Kidney epithelial cell (primary cell): ENCODE measurements at regions not wholly inside any gene's neighbourhood (a gene's known extent, or its start where the extent isn't known, plus 50 kb on each side); places are given as distances from the start of the nearest gene placed in this dataset.

ENCODE experiments used
- DNase-seq: peaks from one replicate; pipeline ENCODE4 v3.0.0-alpha.2; 2010; ENCODE audit warnings: low read depth
- H3K27me3 ChIP-seq: 2 replicates; pipeline ENCODE4 v1.6.0; 2011; ENCODE audit warnings: low read length; ENCODE audit not compliant: control insufficient read depth, insufficient read depth
- H3K36me3 ChIP-seq: 2 replicates; pipeline ENCODE4 v1.5.1; 2011; ENCODE audit warnings: low read length; ENCODE audit not compliant: control insufficient read depth, insufficient read depth
- H3K4me3 ChIP-seq: 2 replicates; pipeline ENCODE4 v1.5.1; 2011; ENCODE audit warnings: low read depth, mild to moderate bottlenecking, control low read depth, low read length
- CTCF ChIP-seq: IDR thresholded peaks from 2 replicates; pipeline ENCODE4 v1.5.1; 2011; ENCODE audit warnings: mild to moderate bottlenecking, moderate library complexity, low read length, control low read depth, inconsistent platforms; ENCODE audit not compliant: insufficient read depth, poor library complexity, severe bottlenecking

DNA sequence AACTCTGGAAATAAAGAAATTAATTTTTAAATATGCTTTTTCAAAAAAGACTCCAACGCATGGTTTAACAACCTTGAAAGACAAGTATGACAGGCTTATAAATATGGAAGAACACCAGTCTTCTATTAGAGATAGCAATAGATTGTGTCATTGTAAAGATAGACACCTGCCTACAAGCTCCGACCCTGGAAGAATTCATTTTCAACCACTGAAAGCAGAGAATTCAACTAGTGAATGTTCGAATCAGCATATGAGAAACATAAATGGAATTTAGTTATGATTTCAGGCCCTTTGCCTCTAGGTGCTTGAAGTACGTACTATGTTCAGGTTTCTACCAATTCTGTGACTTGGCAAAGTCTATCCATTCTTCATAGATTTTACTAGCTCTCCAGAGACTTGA, 244.5 kb downstream of the DPY19L2 start:
- H3K27me3 ChIP-seq, result no peaks in the 10 kb centered on the region
- no peak for TF ChIP-seq CTCF
- H3K36me3 ChIP-seq, result no peaks in the 10 kb centered on the region
- no peak overlapping the region for H3K4me3 ChIP-seq
- no peak for DNase-seq

DNA sequence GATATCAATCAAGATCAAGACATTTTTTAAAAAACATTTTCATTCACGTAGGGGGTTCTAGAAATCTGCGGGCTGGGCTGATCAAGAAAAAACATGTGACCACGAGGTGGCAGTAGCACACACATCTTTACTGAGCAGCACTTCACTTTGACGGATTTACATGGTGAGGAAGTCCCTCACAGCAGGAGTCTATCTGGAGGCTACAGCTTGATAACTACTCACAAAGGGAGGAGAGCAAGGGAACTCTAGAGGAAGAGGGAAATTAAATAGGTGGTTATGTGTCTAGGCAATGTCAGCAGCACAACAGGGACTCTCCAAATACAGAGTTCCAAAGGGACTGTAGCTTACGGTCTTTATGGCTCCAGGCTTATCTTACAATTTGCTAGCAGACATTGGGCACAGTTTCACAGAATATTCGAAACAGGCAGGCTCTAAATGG, 248.1 kb downstream of the DPY19L2 start:
- no peaks in the 10 kb centered on the region for H3K36me3 ChIP-seq
- no peaks in the 10 kb centered on the region for H3K27me3 ChIP-seq
- no peak overlapping the region for H3K4me3 ChIP-seq
- peak; percentile 30 for TF ChIP-seq CTCF
- no peak for DNase-seq

- DNase-seq, result peak; percentile 32
- no peak overlapping the region for H3K4me3 ChIP-seq
- no peaks in the 10 kb centered on the region for H3K27me3 ChIP-seq
- TF ChIP-seq CTCF, result no peak
- no peaks in the 10 kb centered on the region for H3K36me3 ChIP-seq
These were observed 249.1 kb downstream of the DPY19L2 start for GRCh38 chr12:63419154-63419553.

- H3K36me3 ChIP-seq, result no peaks in the 10 kb centered on the region
- no peak for TF ChIP-seq CTCF
These were observed 251.5 kb downstream of the DPY19L2 start for GRCh38 chr12:63416788-63417187.

GRCh38 chr12:63415357-63415756, 252.9 kb downstream of the DPY19L2 start:
- no peaks in the 10 kb centered on the region for H3K27me3 ChIP-seq
- no peak for DNase-seq
- H3K4me3 ChIP-seq, result no peak overlapping the region
- H3K36me3 ChIP-seq, result no peaks in the 10 kb centered on the region
- no peak for TF ChIP-seq CTCF

More at GRCh38 chr12:63416788-63417187, 251.5 kb downstream of the DPY19L2 start:
- no peak for DNase-seq
- Histone ChIP-seq H3K27me3 (no peaks in the 10 kb centered on the region), H3K4me3 (no peak overlapping the region)

DNA sequence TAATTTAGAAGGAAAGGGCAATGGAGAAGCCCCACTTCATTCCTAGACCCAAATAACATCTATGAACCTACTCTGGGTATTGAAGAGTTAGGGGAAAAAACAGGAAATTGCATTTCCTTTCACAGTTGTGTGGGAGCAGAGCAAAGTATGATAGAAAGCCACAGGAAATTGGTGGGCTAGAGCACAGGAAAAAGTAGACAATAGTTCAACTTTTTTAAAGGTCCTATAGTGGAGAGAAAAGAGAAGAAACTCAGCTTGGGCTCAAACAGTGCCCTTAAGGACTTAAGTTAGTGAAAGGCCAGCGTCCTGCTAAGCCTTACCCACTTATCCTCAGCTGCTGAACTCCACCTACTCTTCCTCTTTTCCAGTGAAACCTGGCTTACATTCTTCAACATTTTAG, 258.1 kb downstream of the DPY19L2 start:
- no peak for DNase-seq
- Histone ChIP-seq H3K36me3 (no peaks in the 10 kb centered on the region), H3K4me3 (no peak overlapping the region), H3K27me3 (no peaks in the 10 kb centered on the region)
- no peak for TF ChIP-seq CTCF
